NCI-H460 (cell line): ENCODE measurements at regions not wholly inside any gene's neighbourhood (a gene's known extent, or its start where the extent isn't known, plus 50 kb on each side); places are given as distances from the start of the nearest gene placed in this dataset.
"Not testable (repeated sequence)": the region's sequence is repeated elsewhere in the genome, so short reads cannot be mapped to it uniquely, and the experiment has no call there.

Experiments
- DNase-seq: peaks from one replicate; pipeline ENCODE4 v3.0.0-alpha.2; 2016; ENCODE audit warnings: low read depth; ENCODE audit errors: extremely low read depth

- DNase-seq = not testable (repeated sequence)
Measured at GRCh38 chr2:179385756-179386155, 121.1 kb upstream of the SESTD1 start.

GRCh38 chr2:179383975-179384374 lies 119.3 kb upstream of the SESTD1 start:
- DNase-seq = no peak

- no peak for DNase-seq
Measured at GRCh38 chr2:179377296-179377695, 112.7 kb upstream of the SESTD1 start.

- no peak for DNase-seq
Measured at GRCh38 chr2:179376881-179377280, 112.2 kb upstream of the SESTD1 start.

GRCh38 chr2:179373816-179374215 lies 109.2 kb upstream of the SESTD1 start:
- no peak for DNase-seq

- DNase-seq = not testable (repeated sequence)
Measured at GRCh38 chr2:179365561-179365960, 100.9 kb upstream of the SESTD1 start.

GRCh38 chr2:179355881-179356280 lies 91.2 kb upstream of the SESTD1 start:
- DNase-seq = no peak

- no peak for DNase-seq
Measured at GRCh38 chr2:179354739-179355537, 90.3 kb upstream of the SESTD1 start.

- DNase-seq = no peak
Measured at GRCh38 chr2:179354296-179354695, 89.7 kb upstream of the SESTD1 start.

GRCh38 chr2:179352181-179352580 lies 87.5 kb upstream of the SESTD1 start:
- DNase-seq = no peak

GRCh38 chr2:179351057-179351456 lies 86.4 kb upstream of the SESTD1 start:
- no peak for DNase-seq

GRCh38 chr2:179349670-179350303 lies 85.2 kb upstream of the SESTD1 start:
- DNase-seq = no peak

GRCh38 chr2:179348906-179349305 lies 84.3 kb upstream of the SESTD1 start:
- DNase-seq = no peak

GRCh38 chr2:179344970-179345369 lies 80.3 kb upstream of the SESTD1 start:
- DNase-seq = no peak

GRCh38 chr2:179344280-179344964 lies 79.8 kb upstream of the SESTD1 start:
- DNase-seq = peak; percentile 49

- DNase-seq = no peak
Measured at GRCh38 chr2:179343945-179344279, 79.3 kb upstream of the SESTD1 start.

- DNase-seq = no peak
Measured at GRCh38 chr2:179341152-179341866, 76.7 kb upstream of the SESTD1 start.

- DNase-seq = peak; percentile 19
Measured at GRCh38 chr2:179340678-179341077, 76.0 kb upstream of the SESTD1 start.

GRCh38 chr2:179338681-179339080 lies 74.0 kb upstream of the SESTD1 start:
- no peak for DNase-seq

- no peak for DNase-seq
Measured at GRCh38 chr2:179336782-179337534, 72.3 kb upstream of the SESTD1 start.
